HCT116 (cell line): ENCODE measurements at regions not wholly inside any gene's neighbourhood (a gene's known extent, or its start where the extent isn't known, plus 50 kb on each side); places are given as distances from the start of the nearest gene placed in this dataset.

ENCODE experiments used
- CEBPB ChIP-seq: IDR thresholded peaks from 2 replicates; pipeline ENCODE4 v1.6.1; 2012; ENCODE audit warnings: low read depth
- CTCF ChIP-seq, 3 experiments: fragments of 200-600 bp in 1 of 3; sonication (generic) in 1 of 3; IDR thresholded peaks in 2 of 3; conservative IDR thresholded peaks in 1 of 3; 2 replicates each; pipeline ENCODE4 v1.5.1; 2012 to 2017; ENCODE audit warnings: low read depth in 2 of 3, low read length in 2 of 3, antibody characterized with exemption in 1 of 3, borderline replicate concordance in 1 of 3, control low read depth in 1 of 3, mild to moderate bottlenecking in 1 of 3, mixed read lengths in 1 of 3, mixed run types in 1 of 3, moderate library complexity in 1 of 3; ENCODE audit not compliant: insufficient read depth in 1 of 3
- EZH2 ChIP-seq: fragments of 200-600 bp; sonication (generic); IDR thresholded peaks from 2 replicates; pipeline ENCODE4 v1.6.1; 2017; ENCODE audit warnings: antibody characterized with exemption, mixed run types
- POLR2A ChIP-seq: IDR thresholded peaks from 2 replicates; pipeline ENCODE4 v1.7.0; 2011; ENCODE audit warnings: borderline replicate concordance; ENCODE audit not compliant: insufficient read depth, insufficient read length; ENCODE audit errors: extremely low read depth
- POLR2AphosphoS5 ChIP-seq: IDR thresholded peaks from 2 replicates; pipeline ENCODE4 v1.6.1; 2011; ENCODE audit warnings: mild to moderate bottlenecking, low read depth, low read length, moderate library complexity
- REST ChIP-seq: IDR thresholded peaks from 2 replicates; pipeline ENCODE4 v1.6.1; 2012; ENCODE audit warnings: low read depth
- SRF ChIP-seq: IDR thresholded peaks from 2 replicates; pipeline ENCODE4 v1.6.1; 2012; ENCODE audit warnings: low read depth

GRCh38 chr6:100276311-100277057 is 188.2 kb downstream of the SIM1 start:
- TF ChIP-seq POLR2AphosphoS5: no peak
- TF ChIP-seq REST: no peak
- TF ChIP-seq EZH2: no peak
- TF ChIP-seq CEBPB: no peak
- no peak for TF ChIP-seq CTCF (IDR thresholded peaks at IDR 0.05 in 2 of 3, conservative IDR thresholded peaks at IDR 0.05 in 1 of 3; ENCODE audit: borderline replicate concordance in 1 of 3, insufficient read depth in 1 of 3, low read depth in 2 of 3, low read length in 2 of 3)
- no peak for TF ChIP-seq SRF
- TF ChIP-seq POLR2A: no peak
